ENCODE measurements at regions not wholly inside any gene's neighbourhood (a gene's known extent, or its start where the extent isn't known, plus 50 kb on each side); places are given as distances from the start of the nearest gene placed in this dataset.

GRCh38 chr2:171249689-171250088, 89.0 kb upstream of the TLK1 start:
- DNase-seq (ENCODE audit: low read depth): no peak
- TF ChIP-seq, protein P1, sequence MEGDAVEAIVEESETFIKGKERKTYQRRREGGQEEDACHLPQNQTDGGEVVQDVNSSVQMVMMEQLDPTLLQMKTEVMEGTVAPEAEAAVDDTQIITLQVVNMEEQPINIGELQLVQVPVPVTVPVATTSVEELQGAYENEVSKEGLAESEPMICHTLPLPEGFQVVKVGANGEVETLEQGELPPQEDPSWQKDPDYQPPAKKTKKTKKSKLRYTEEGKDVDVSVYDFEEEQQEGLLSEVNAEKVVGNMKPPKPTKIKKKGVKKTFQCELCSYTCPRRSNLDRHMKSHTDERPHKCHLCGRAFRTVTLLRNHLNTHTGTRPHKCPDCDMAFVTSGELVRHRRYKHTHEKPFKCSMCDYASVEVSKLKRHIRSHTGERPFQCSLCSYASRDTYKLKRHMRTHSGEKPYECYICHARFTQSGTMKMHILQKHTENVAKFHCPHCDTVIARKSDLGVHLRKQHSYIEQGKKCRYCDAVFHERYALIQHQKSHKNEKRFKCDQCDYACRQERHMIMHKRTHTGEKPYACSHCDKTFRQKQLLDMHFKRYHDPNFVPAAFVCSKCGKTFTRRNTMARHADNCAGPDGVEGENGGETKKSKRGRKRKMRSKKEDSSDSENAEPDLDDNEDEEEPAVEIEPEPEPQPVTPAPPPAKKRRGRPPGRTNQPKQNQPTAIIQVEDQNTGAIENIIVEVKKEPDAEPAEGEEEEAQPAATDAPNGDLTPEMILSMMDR (conservative IDR thresholded peaks at IDR 0.05; ENCODE audit: low read length): no peak
- H3K4me3 ChIP-seq (ENCODE audit: low read length): no peak overlapping the region

DNA sequence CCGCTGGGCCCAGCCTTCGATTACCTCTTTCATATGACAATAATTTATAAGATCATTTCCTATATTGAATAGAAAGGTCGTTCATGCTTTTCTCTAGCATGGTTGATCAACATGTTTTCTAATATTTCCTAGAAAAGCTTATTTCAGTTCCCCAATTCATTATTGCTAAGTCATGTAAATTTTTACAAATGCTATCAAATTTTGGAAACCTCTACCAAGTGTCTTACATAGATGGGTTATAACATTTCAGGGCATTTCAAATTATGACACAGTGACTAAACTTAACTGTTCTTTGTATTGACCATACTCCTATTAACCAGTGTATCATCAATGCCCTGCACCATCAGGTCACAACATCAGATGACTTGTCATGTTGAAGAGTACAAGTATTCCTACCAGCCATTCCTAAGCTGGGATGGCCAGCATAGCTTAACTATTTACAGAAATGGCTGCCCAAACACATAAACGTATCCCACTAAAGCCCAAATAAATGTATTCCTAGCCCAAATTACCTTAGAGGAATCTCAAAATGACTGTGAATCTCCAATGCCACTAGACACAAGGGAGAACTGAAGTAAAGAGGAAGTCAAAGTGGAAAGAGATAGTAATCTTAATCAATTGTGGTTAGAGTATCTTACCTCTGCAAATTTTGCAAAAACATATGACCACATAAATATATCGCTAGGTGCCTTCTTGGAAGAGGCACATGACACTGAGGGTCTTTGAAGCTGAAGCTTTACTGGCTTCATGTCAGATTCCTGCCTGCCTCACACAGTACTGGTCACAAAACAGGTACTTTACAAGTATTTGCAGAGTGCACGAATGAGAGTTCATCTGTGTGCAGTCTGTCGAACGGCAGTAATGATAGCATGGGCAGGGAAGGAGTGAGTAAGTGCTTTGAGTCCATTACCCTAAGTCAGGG, 87.3 kb upstream of the TLK1 start:
- H3K4me3 ChIP-seq (ENCODE audit: low read length): no peak overlapping the region
- no peak for DNase-seq (ENCODE audit: low read depth)
- TF ChIP-seq, protein P1 (conservative IDR thresholded peaks at IDR 0.05; ENCODE audit: low read length): no peak

- peak; percentile 49 for DNase-seq (ENCODE audit: low read depth)
- TF ChIP-seq, protein P1 (conservative IDR thresholded peaks at IDR 0.05; ENCODE audit: low read length): no peak
- H3K4me3 ChIP-seq (ENCODE audit: low read length): no peak overlapping the region
These were observed 84.5 kb upstream of the TLK1 start for GRCh38 chr2:171244970-171245782.

DNA sequence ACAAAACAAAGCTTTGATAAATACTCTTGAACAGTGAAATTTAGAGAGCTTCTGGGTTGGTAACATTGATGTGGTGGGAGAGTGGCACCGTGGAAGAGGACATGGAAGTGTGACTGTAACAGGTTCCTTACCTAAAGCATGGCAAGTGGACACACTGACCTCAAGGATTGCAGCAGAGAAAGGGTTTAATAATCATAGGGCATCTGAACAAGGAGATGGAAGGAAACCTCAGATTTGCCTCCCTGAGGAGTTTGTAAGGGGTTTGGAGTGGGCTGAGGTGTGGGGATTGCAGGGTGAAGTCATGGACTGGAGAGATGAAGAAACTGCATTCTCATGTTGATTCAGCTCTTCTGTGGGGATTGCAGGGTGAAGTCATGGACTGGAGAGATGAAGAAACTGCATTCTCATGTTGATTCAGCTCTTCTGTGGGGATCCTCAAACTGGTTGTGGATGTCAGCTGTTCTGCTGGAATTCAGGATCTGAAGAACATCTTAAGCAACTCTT, 83.8 kb upstream of the TLK1 start:
- TF ChIP-seq, protein P1 (conservative IDR thresholded peaks at IDR 0.05; ENCODE audit: low read length): no peak
- no peak overlapping the region for H3K4me3 ChIP-seq (ENCODE audit: low read length)
- peak; percentile 89 for DNase-seq (ENCODE audit: low read depth)

DNA sequence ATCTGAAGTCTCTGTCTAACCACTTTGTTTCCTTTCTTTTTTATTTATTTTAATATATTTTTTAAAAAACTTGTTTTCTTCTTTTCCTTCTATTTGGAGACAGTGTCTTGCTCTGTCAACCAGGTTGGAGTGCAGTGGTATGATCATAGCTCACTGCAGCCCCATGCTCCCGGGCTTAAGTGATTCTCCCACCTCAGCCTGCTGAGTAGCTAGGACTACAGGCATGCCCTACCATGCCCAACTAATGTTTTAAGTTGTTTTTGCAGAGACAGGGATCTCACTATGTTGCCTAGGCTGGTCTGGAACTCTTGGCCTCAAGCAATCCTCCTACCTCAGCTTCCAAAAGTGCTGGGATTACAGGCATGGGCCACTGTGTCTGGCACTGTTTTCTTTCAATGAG, 81.1 kb upstream of the TLK1 start:
- no peak overlapping the region for H3K4me3 ChIP-seq (ENCODE audit: low read length)
- TF ChIP-seq, protein P1 (conservative IDR thresholded peaks at IDR 0.05; ENCODE audit: low read length): no peak
- DNase-seq (ENCODE audit: low read depth): no peak

GRCh38 chr2:171238946-171239345, 78.3 kb upstream of the TLK1 start:
- H3K4me3 ChIP-seq (ENCODE audit: low read length): no peak overlapping the region
- DNase-seq (ENCODE audit: low read depth): no peak
- TF ChIP-seq, protein P1 (conservative IDR thresholded peaks at IDR 0.05; ENCODE audit: low read length): no peak
